Chondrocyte (in vitro differentiated cells): ENCODE measurements at regions not wholly inside any gene's neighbourhood (a gene's known extent, or its start where the extent isn't known, plus 50 kb on each side); places are given as distances from the start of the nearest gene placed in this dataset.

Experiments
- DNase-seq: peaks from one replicate; pipeline ENCODE4 v3.0.0; 2021; ENCODE audit warnings: mixed read lengths, low spot score
- H3K27ac Mint-ChIP-seq: one replicate; pipeline ENCODE4 v1.8.0; 2021; ENCODE audit warnings: mild to moderate bottlenecking, moderate library complexity, mixed read lengths; ENCODE audit not compliant: unreplicated experiment
- H3K27me3 Mint-ChIP-seq: 2 replicates; pipeline ENCODE4 v1.8.0; 2021; ENCODE audit warnings: low read depth, mixed read lengths
- H3K36me3 Mint-ChIP-seq: 2 replicates; pipeline ENCODE4 v1.8.0; 2021; ENCODE audit warnings: low read depth, mixed read lengths
- H3K4me1 Mint-ChIP-seq: 2 replicates; pipeline ENCODE4 v1.8.0; 2021; ENCODE audit warnings: low read depth, mild to moderate bottlenecking, mixed read lengths
- H3K4me3 Mint-ChIP-seq: one replicate; pipeline ENCODE4 v1.8.0; 2021; ENCODE audit warnings: mild to moderate bottlenecking, moderate library complexity, mixed read lengths; ENCODE audit not compliant: unreplicated experiment
- H3K9me3 Mint-ChIP-seq: 2 replicates; pipeline ENCODE4 v1.8.0; 2021; ENCODE audit warnings: low read depth, mixed read lengths
- CTCF ChIP-seq: fragments of 200-600 bp; sonication (generic); IDR thresholded peaks from 2 replicates; pipeline ENCODE4 v1.5.0; 2021; ENCODE audit warnings: antibody characterized with exemption, mild to moderate bottlenecking, moderate library complexity

GRCh38 chr18:39675906-39676305 is 2110.3 kb upstream of the CELF4 start:
- H3K27ac Mint-ChIP-seq: no peak overlapping the region
- no peak for DNase-seq
- peaks cover 7% of the 10 kb centered on the region for H3K4me1 Mint-ChIP-seq
- no peaks in the 10 kb centered on the region for H3K9me3 Mint-ChIP-seq
- no peak overlapping the region for H3K4me3 Mint-ChIP-seq
- no peaks in the 10 kb centered on the region for H3K27me3 Mint-ChIP-seq
- TF ChIP-seq CTCF: no peak
- no peaks in the 10 kb centered on the region for H3K36me3 Mint-ChIP-seq

- H3K4me3 Mint-ChIP-seq: no peak overlapping the region
- H3K27me3 Mint-ChIP-seq: no peaks in the 10 kb centered on the region
- DNase-seq: no peak
- H3K9me3 Mint-ChIP-seq: no peaks in the 10 kb centered on the region
- no peak overlapping the region for H3K27ac Mint-ChIP-seq
- no peak for TF ChIP-seq CTCF
- H3K36me3 Mint-ChIP-seq: no peaks in the 10 kb centered on the region
- peaks cover 7% of the 10 kb centered on the region for H3K4me1 Mint-ChIP-seq
Measured at GRCh38 chr18:39675368-39675767, 2109.8 kb upstream of the CELF4 start.

- no peak for DNase-seq
- Mint-ChIP-seq H3K9me3 (no peaks in the 10 kb centered on the region), H3K36me3 (no peaks in the 10 kb centered on the region), H3K27me3 (no peaks in the 10 kb centered on the region), H3K4me3 (no peak overlapping the region), H3K27ac (no peak overlapping the region), H3K4me1 (peaks cover 7% of the 10 kb centered on the region)
- no peak for TF ChIP-seq CTCF
Measured at GRCh38 chr18:39672171-39672570, 2106.6 kb upstream of the CELF4 start.

GRCh38 chr18:39667905-39668304 is 2102.3 kb upstream of the CELF4 start:
- no peak overlapping the region for H3K4me3 Mint-ChIP-seq
- no peaks in the 10 kb centered on the region for H3K4me1 Mint-ChIP-seq
- H3K36me3 Mint-ChIP-seq: no peaks in the 10 kb centered on the region
- no peaks in the 10 kb centered on the region for H3K27me3 Mint-ChIP-seq
- H3K9me3 Mint-ChIP-seq: peaks cover 2% of the 10 kb centered on the region
- TF ChIP-seq CTCF: no peak
- no peak for DNase-seq
- no peak overlapping the region for H3K27ac Mint-ChIP-seq

GRCh38 chr18:39666541-39666940 is 2100.9 kb upstream of the CELF4 start:
- peaks cover 2% of the 10 kb centered on the region for H3K9me3 Mint-ChIP-seq
- no peaks in the 10 kb centered on the region for H3K27me3 Mint-ChIP-seq
- H3K4me3 Mint-ChIP-seq: no peak overlapping the region
- DNase-seq: no peak
- H3K4me1 Mint-ChIP-seq: no peaks in the 10 kb centered on the region
- H3K27ac Mint-ChIP-seq: no peak overlapping the region
- TF ChIP-seq CTCF: no peak
- H3K36me3 Mint-ChIP-seq: no peaks in the 10 kb centered on the region
